NCI-H1436 treated with DMSO at 0.1 percent for 48 hours (cell line): ENCODE measurements at regions not wholly inside any gene's neighbourhood (a gene's known extent, or its start where the extent isn't known, plus 50 kb on each side); places are given as distances from the start of the nearest gene placed in this dataset.
"Not testable (repeated sequence)": the region's sequence is repeated elsewhere in the genome, so short reads cannot be mapped to it uniquely, and the experiment has no call there.

Experiments used
- DNase-seq: peaks from one replicate; lab custom pipeline; 2025; lab: John Stamatoyannopoulos, UW

GRCh38 chr12:68387338-68387737 is 55.2 kb upstream of the MDM1 start:
- no peak for DNase-seq

GRCh38 chr12:68389305-68389704 is 57.1 kb upstream of the MDM1 start:
- no peak for DNase-seq

GRCh38 chr12:68391937-68392336 is 59.8 kb upstream of the MDM1 start:
- no peak for DNase-seq

GRCh38 chr12:68392376-68392775 is 60.2 kb upstream of the MDM1 start:
- DNase-seq: no peak

DNA sequence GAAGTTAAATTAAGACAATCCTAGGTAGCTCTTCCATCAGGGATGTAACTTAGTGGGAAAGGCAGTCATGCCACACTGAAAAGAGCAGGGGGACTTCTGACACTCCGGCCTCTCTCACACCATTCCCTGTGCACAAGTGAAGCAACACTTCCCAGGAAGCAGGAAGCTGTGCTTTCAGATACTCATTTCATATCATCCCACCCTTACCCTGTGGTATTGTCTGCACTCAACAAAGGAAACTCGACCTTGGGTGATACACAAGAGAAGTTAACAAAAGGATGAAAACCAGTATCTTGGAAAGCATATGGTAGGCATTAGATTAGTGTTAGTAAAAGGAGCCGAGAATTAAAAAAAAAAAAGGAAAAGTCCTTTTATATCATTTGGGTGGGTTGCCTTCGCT is 61.3 kb upstream of the MDM1 start:
- DNase-seq: no peak

- DNase-seq: no peak
These were observed 65.5 kb upstream of the MDM1 start for GRCh38 chr12:68397566-68398158.

- DNase-seq: not testable (repeated sequence)
These were observed 66.5 kb upstream of the MDM1 start for GRCh38 chr12:68398689-68399088.

GRCh38 chr12:68400226-68400829 is 68.2 kb upstream of the MDM1 start:
- no peak for DNase-seq

DNA sequence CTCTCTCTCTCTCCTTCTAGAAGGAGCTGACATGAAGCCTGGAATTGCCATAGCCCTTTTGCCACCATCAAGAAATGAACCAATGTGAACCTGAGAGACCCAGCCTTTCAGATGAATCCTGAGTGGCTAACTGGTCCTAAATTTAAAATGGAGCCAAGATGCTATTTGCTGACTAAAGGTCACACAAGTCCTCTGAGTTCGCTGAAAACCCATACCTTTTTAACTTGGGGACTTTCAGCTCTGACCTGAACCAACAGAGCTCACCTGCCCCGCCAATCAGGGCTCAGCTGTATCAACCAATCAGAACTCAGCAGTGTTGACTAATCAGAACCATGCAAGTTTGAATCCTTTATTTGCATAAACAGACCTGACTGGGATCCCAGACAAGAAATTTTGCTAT is 70.3 kb upstream of the MDM1 start:
- DNase-seq: no peak

DNA sequence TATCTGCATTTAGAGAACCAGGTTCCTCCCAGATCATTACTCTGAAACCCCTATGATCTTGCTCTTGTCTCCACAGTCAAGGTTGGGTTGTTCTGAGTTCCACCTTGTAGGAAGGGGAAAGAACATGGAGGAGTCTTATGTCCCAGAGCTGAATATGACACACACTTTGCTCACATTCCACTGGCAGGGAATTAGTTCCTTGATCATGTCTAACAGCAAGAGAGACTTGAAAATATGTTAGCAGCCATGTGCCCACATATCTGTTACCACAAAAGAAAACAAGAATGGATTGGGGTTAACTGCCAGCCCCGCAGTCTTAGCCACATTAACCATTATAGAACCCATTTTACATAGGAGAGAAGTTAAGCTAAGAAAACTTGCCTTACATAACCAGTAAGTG is 71.1 kb upstream of the MDM1 start:
- no peak for DNase-seq

GRCh38 chr12:68403711-68404110 is 71.5 kb upstream of the MDM1 start:
- DNase-seq: no peak

- no peak for DNase-seq
These were observed 73.2 kb upstream of the MDM1 start for GRCh38 chr12:68405343-68405781.

GRCh38 chr12:68406134-68406576 is 74.0 kb upstream of the MDM1 start:
- no peak for DNase-seq

GRCh38 chr12:68406911-68407310 is 74.7 kb upstream of the MDM1 start:
- no peak for DNase-seq

DNA sequence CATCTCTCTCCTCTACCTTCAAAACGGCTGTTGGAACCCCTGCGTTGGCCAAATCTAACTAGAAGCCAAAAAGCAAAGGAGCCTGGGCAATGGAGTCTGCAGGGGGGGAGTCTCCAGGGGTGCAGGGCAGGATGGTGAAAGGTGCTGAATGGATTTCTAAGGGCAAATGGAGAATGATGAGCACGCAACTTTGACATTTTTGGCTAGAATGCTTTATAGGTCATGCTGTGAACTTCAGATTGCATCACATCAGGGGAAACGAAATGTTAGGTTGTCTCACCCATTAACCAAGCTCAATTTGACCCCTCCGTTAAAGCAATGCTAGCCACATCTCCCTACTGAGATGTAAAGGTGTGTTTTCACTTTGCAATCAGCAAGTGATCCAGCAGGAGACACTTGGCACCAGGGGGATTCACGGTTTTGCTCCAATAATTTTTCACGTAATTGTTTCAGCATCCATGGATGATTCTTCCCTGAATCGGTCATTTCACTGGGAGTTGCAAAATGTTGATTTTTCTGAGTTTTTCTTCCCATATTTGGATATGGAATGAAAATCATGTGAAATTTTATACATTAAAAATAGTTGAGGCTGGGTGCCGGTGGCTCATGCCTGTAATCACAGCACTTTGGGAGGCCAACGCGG is 78.0 kb upstream of the MDM1 start:
- DNase-seq: no peak

DNA sequence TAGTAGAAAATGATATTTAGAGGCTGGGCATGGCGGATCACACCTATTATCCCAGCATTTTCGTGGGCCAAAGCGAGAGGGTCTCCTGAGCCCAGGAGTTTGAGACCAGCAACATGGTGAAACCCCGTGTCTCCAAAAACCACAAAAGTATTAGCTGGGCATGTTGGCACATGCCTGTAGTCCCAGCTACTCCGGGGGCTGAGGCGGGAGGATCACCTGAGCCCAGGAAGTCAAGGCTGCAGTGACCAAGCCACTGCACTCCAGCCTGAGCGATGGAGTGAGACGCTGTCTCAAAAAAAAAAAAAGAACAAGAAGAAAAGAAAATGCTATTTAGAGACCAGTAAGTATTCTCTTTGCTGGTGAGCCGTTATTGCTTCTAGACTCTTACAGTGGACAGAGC is 79.2 kb upstream of the MDM1 start:
- DNase-seq: no peak

GRCh38 chr12:68414988-68415387 is 82.8 kb upstream of the MDM1 start:
- DNase-seq: no peak

DNA sequence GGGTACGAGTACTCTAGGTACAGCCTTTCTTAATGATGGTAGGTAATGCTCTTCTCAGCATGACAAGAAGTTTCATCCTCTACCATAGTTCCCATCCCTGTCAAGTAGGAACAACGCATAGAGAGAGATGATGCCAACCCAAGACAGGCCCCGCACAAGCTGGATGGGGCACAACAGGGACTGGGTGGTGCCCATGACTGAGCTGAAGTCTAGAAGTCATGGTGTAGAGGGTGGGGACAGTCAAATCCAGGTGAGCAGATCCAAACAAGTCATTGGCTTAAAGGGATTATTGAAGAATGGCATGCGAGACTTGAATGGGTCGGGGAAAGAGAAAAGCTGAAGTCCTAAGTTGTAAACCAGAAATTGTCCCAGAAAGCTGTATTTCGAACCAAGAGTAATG is 84.2 kb upstream of the MDM1 start:
- no peak for DNase-seq

- no peak for DNase-seq
These were observed 84.7 kb upstream of the MDM1 start for GRCh38 chr12:68416826-68417225.

DNA sequence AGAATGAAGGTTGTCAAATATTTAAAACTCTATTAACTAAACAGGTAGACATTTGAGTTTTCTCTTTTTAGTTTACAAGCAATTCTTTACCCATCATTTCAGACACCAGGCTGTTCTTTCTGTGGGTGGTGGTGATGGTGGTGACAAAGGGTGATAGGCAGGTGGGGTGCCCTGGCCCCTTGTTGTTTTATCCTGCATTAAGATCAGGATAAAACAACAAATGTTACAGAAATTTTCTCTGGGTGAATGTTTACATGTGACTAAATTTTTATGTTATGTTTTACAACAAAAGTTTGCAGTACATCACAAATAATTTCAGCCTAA is 85.9 kb upstream of the MDM1 start:
- no peak for DNase-seq

GRCh38 chr12:68420225-68421010 is 88.3 kb upstream of the MDM1 start:
- DNase-seq: no peak

- no peak for DNase-seq
These were observed 90.0 kb upstream of the MDM1 start for GRCh38 chr12:68422159-68422558.

- DNase-seq: no peak
These were observed 90.9 kb upstream of the MDM1 start for GRCh38 chr12:68422956-68423574.
